ENCODE measurements at regions not wholly inside any gene's neighbourhood (a gene's known extent, or its start where the extent isn't known, plus 50 kb on each side); places are given as distances from the start of the nearest gene placed in this dataset.

GRCh38 chr18:24877546-24877945 is 417.1 kb downstream of the HRH4 start:
- BruUV-seq (replicated peaks): no TSS peak
- H3K4me1 Mint-ChIP-seq (ENCODE audit: low read depth, unreplicated experiment): no peaks in the 10 kb centered on the region
- DNase-seq: no peak
- no peak overlapping the region for H3K4me3 Mint-ChIP-seq (ENCODE audit: low read depth, unreplicated experiment)
- intact Hi-C loops (cut with micrococcal nuclease; ENCODE audit: unreplicated experiment): loop anchor here (10.0 kb wide), 1 partner anchor 1017 kb away; no protein-coding TSS in a partner anchor
- peaks cover 86% of the 10 kb centered on the region for H3K27me3 Mint-ChIP-seq (ENCODE audit: unreplicated experiment)
- H3K9me3 Mint-ChIP-seq (ENCODE audit: low read depth, unreplicated experiment): no peaks in the 10 kb centered on the region
- TF ChIP-seq CTCF (IDR thresholded peaks at IDR 0.05; ENCODE audit: unreplicated experiment): no peak
- no peak overlapping the region for H3K27ac Mint-ChIP-seq (ENCODE audit: unreplicated experiment)
- no peaks in the 10 kb centered on the region for H3K36me3 Mint-ChIP-seq (ENCODE audit: insufficient read depth, unreplicated experiment)
- CTCF ChIA-PET: no interaction called here

- CTCF ChIA-PET: interaction anchor here (0.6 kb wide), 1 partner anchor 84 kb away, joined by 3 read pairs; no protein-coding TSS in a partner anchor
- no peak for TF ChIP-seq CTCF (IDR thresholded peaks at IDR 0.05; ENCODE audit: unreplicated experiment)
- Mint-ChIP-seq H3K36me3 (ENCODE audit: insufficient read depth, unreplicated experiment) (no peaks in the 10 kb centered on the region), H3K27me3 (ENCODE audit: unreplicated experiment) (peaks cover 80% of the 10 kb centered on the region), H3K27ac (ENCODE audit: unreplicated experiment) (no peak overlapping the region), H3K4me1 (ENCODE audit: low read depth, unreplicated experiment) (no peaks in the 10 kb centered on the region), H3K9me3 (ENCODE audit: low read depth, unreplicated experiment) (no peaks in the 10 kb centered on the region), H3K4me3 (ENCODE audit: low read depth, unreplicated experiment) (no peak overlapping the region)
- no TSS peak for BruUV-seq (replicated peaks)
- no peak for DNase-seq
- intact Hi-C loops (cut with micrococcal nuclease; ENCODE audit: unreplicated experiment): loop anchor here (10.0 kb wide), 1 partner anchor 1017 kb away; no protein-coding TSS in a partner anchor
Observed at GRCh38 chr18:24878289-24878688, 417.9 kb downstream of the HRH4 start.

GRCh38 chr18:24885276-24885675 is 424.8 kb downstream of the HRH4 start:
- no peak overlapping the region for H3K27ac Mint-ChIP-seq (ENCODE audit: unreplicated experiment)
- no peak for TF ChIP-seq CTCF (IDR thresholded peaks at IDR 0.05; ENCODE audit: unreplicated experiment)
- H3K27me3 Mint-ChIP-seq (ENCODE audit: unreplicated experiment): peaks cover 71% of the 10 kb centered on the region
- BruUV-seq (replicated peaks): no TSS peak
- peaks cover 3% of the 10 kb centered on the region for H3K9me3 Mint-ChIP-seq (ENCODE audit: low read depth, unreplicated experiment)
- no peaks in the 10 kb centered on the region for H3K36me3 Mint-ChIP-seq (ENCODE audit: insufficient read depth, unreplicated experiment)
- DNase-seq: no peak
- no peak overlapping the region for H3K4me3 Mint-ChIP-seq (ENCODE audit: low read depth, unreplicated experiment)
- H3K4me1 Mint-ChIP-seq (ENCODE audit: low read depth, unreplicated experiment): no peaks in the 10 kb centered on the region
- CTCF ChIA-PET: no interaction called here
- intact Hi-C loops (cut with micrococcal nuclease; ENCODE audit: unreplicated experiment): no loop called here

GRCh38 chr18:24894880-24895279 is 434.4 kb downstream of the HRH4 start:
- Mint-ChIP-seq H3K9me3 (ENCODE audit: low read depth, unreplicated experiment) (no peaks in the 10 kb centered on the region), H3K4me1 (ENCODE audit: low read depth, unreplicated experiment) (no peaks in the 10 kb centered on the region), H3K4me3 (ENCODE audit: low read depth, unreplicated experiment) (no peak overlapping the region), H3K27ac (ENCODE audit: unreplicated experiment) (no peak overlapping the region), H3K36me3 (ENCODE audit: insufficient read depth, unreplicated experiment) (no peaks in the 10 kb centered on the region), H3K27me3 (ENCODE audit: unreplicated experiment) (peaks cover 59% of the 10 kb centered on the region)
- intact Hi-C loops (cut with micrococcal nuclease; ENCODE audit: unreplicated experiment): no loop called here
- TF ChIP-seq CTCF (IDR thresholded peaks at IDR 0.05; ENCODE audit: unreplicated experiment): no peak
- no TSS peak for BruUV-seq (replicated peaks)
- CTCF ChIA-PET: no interaction called here
- DNase-seq: no peak
